ENCODE measurements at regions not wholly inside any gene's neighbourhood (a gene's known extent, or its start where the extent isn't known, plus 50 kb on each side); places are given as distances from the start of the nearest gene placed in this dataset.

- H3K4me3 ChIP-seq (ENCODE audit: control insufficient read depth in 1 of 2, extremely low read depth in 1 of 2, low read length in 1 of 2), result no peak overlapping the region
- CTCF ChIA-PET, result no interaction called here
- DNase-seq (no peak), ATAC-seq (replicated peaks in 1 of 4) (no peak)
- H3K27ac Mint-ChIP-seq, result no peak overlapping the region
- H3K4me3 Mint-ChIP-seq, result no peak overlapping the region
- H3K27me3 Mint-ChIP-seq, result peaks cover 12 to 19% of the 10 kb centered on the region in 2 donors
- H3K9me3 ChIP-seq, result no peaks in the 10 kb centered on the region
- H3K36me3 Mint-ChIP-seq, result no peaks in the 10 kb centered on the region
- no peaks in the 10 kb centered on the region for H3K4me1 Mint-ChIP-seq
- POLR2A ChIA-PET, result no interaction called here
- peaks cover 0 to 64% of the 10 kb centered on the region in 2 experiments for H3K27me3 ChIP-seq (replicated peaks in 1 of 2; ENCODE audit: control insufficient read depth in 2 of 2, extremely low read depth in 1 of 2, insufficient read depth in 2 of 2, low read length in 1 of 2)
- H3K27ac ChIP-seq (ENCODE audit: low read length), result no peak overlapping the region
- WGBS (ENCODE audit: insufficient coverage), result 82% methylated on average over 22 of the region's 26 CpGs
- H3K36me3 ChIP-seq (ENCODE audit: control insufficient read depth in 2 of 2, extremely low read depth in 1 of 2, insufficient read depth in 1 of 2, low read length in 1 of 2), result no peaks in the 10 kb centered on the region
- H3K4me1 ChIP-seq (ENCODE audit: control insufficient read depth in 1 of 2, extremely low read depth in 1 of 2, insufficient read depth in 2 of 2, low read length in 2 of 2), result peaks cover 0 to under 1% of the 10 kb centered on the region in 2 experiments
- no peaks in the 10 kb centered on the region for H3K9me3 Mint-ChIP-seq
Observed at GRCh38 chr4:1554246-1554875, 129.8 kb downstream of the FAM53A start.

GRCh38 chr4:1553365-1553764 lies 130.7 kb downstream of the FAM53A start:
- no peaks in the 10 kb centered on the region for H3K36me3 Mint-ChIP-seq
- WGBS (ENCODE audit: insufficient coverage), result 73% methylated on average over 12 of the region's 18 CpGs
- Histone ChIP-seq H3K27me3 (replicated peaks in 1 of 2; ENCODE audit: control insufficient read depth in 2 of 2, extremely low read depth in 1 of 2, insufficient read depth in 2 of 2, low read length in 1 of 2) (peaks cover 0 to 66% of the 10 kb centered on the region in 2 experiments), H3K9me3 (no peaks in the 10 kb centered on the region), H3K27ac (ENCODE audit: low read length) (no peak overlapping the region), H3K36me3 (ENCODE audit: control insufficient read depth in 2 of 2, extremely low read depth in 1 of 2, insufficient read depth in 1 of 2, low read length in 1 of 2) (no peaks in the 10 kb centered on the region), H3K4me3 (ENCODE audit: control insufficient read depth in 1 of 2, extremely low read depth in 1 of 2, low read length in 1 of 2) (no peak overlapping the region), H3K4me1 (ENCODE audit: control insufficient read depth in 1 of 2, extremely low read depth in 1 of 2, insufficient read depth in 2 of 2, low read length in 2 of 2) (peaks cover 0 to 11% of the 10 kb centered on the region in 2 experiments)
- H3K9me3 Mint-ChIP-seq, result no peaks in the 10 kb centered on the region
- ATAC-seq (replicated peaks in 1 of 4) (no peak), DNase-seq (no peak)
- ChIA-PET CTCF (interaction anchor here in 1 of 2 donors (0.6 kb wide), 1 partner anchor 10 kb away, joined by 4 read pairs; no protein-coding TSS in a partner anchor), POLR2A (no interaction called here)
- peaks cover 4 to 5% (median 4%) of the 10 kb centered on the region in 3 donors for H3K4me1 Mint-ChIP-seq
- no peak overlapping the region for H3K27ac Mint-ChIP-seq
- H3K4me3 Mint-ChIP-seq, result no peak overlapping the region
- H3K27me3 Mint-ChIP-seq, result peaks cover 12 to 18% of the 10 kb centered on the region in 2 donors

GRCh38 chr4:1552451-1552850 lies 131.7 kb downstream of the FAM53A start:
- ATAC-seq (replicated peaks in 1 of 4) (no peak), DNase-seq (no peak)
- Histone ChIP-seq H3K4me1 (ENCODE audit: control insufficient read depth in 1 of 2, extremely low read depth in 1 of 2, insufficient read depth in 2 of 2, low read length in 2 of 2) (peaks cover 0 to 15% of the 10 kb centered on the region in 2 experiments), H3K9me3 (no peaks in the 10 kb centered on the region), H3K27me3 (replicated peaks in 1 of 2; ENCODE audit: control insufficient read depth in 2 of 2, extremely low read depth in 1 of 2, insufficient read depth in 2 of 2, low read length in 1 of 2) (peaks cover 2 to 66% of the 10 kb centered on the region in 2 experiments), H3K4me3 (ENCODE audit: control insufficient read depth in 1 of 2, extremely low read depth in 1 of 2, low read length in 1 of 2) (no peak overlapping the region), H3K27ac (ENCODE audit: low read length) (no peak overlapping the region), H3K36me3 (ENCODE audit: control insufficient read depth in 2 of 2, extremely low read depth in 1 of 2, insufficient read depth in 1 of 2, low read length in 1 of 2) (no peaks in the 10 kb centered on the region)
- H3K36me3 Mint-ChIP-seq, result no peaks in the 10 kb centered on the region
- no peak overlapping the region for H3K4me3 Mint-ChIP-seq
- ChIA-PET POLR2A (no interaction called here), CTCF (interaction anchor here in 1 of 2 donors (0.6 kb wide), 1 partner anchor 10 kb away, joined by 4 read pairs; no protein-coding TSS in a partner anchor)
- H3K9me3 Mint-ChIP-seq, result no peaks in the 10 kb centered on the region
- H3K27ac Mint-ChIP-seq, result no peak overlapping the region
- peaks cover 13 to 17% of the 10 kb centered on the region in 2 donors for H3K27me3 Mint-ChIP-seq
- 80% methylated on average over 10 of the region's 17 CpGs for WGBS (ENCODE audit: insufficient coverage)
- H3K4me1 Mint-ChIP-seq, result peaks cover 7 to 10% (median 9%) of the 10 kb centered on the region in 3 donors

- H3K9me3 ChIP-seq, result no peaks in the 10 kb centered on the region
- no peak overlapping the region for H3K27ac ChIP-seq (ENCODE audit: low read length)
- Mint-ChIP-seq H3K27me3 (peaks cover 10 to 15% of the 10 kb centered on the region in 2 donors), H3K36me3 (no peaks in the 10 kb centered on the region), H3K27ac (no peak overlapping the region), H3K4me3 (no peak overlapping the region), H3K9me3 (no peaks in the 10 kb centered on the region), H3K4me1 (peaks cover 7 to 14% (median 14%) of the 10 kb centered on the region in 3 donors)
- ATAC-seq (replicated peaks in 1 of 4) (no peak), DNase-seq (no peak)
- ChIA-PET POLR2A (no interaction called here), CTCF (interaction anchor here in 1 of 2 donors (0.6 kb wide), 1 partner anchor 16 kb away, joined by 3 read pairs; no protein-coding TSS in a partner anchor)
- no peak overlapping the region for H3K4me3 ChIP-seq (ENCODE audit: control insufficient read depth in 1 of 2, extremely low read depth in 1 of 2, low read length in 1 of 2)
- H3K4me1 ChIP-seq (ENCODE audit: control insufficient read depth in 1 of 2, extremely low read depth in 1 of 2, insufficient read depth in 2 of 2, low read length in 2 of 2), result peaks cover 0 to 19% of the 10 kb centered on the region in 2 experiments
- WGBS (ENCODE audit: insufficient coverage), result 93% methylated on average over 6 of the region's 6 CpGs
- H3K36me3 ChIP-seq (ENCODE audit: control insufficient read depth in 2 of 2, extremely low read depth in 1 of 2, insufficient read depth in 1 of 2, low read length in 1 of 2), result no peaks in the 10 kb centered on the region
- peaks cover 4 to 59% of the 10 kb centered on the region in 2 experiments for H3K27me3 ChIP-seq (replicated peaks in 1 of 2; ENCODE audit: control insufficient read depth in 2 of 2, extremely low read depth in 1 of 2, insufficient read depth in 2 of 2, low read length in 1 of 2)
Observed at GRCh38 chr4:1551211-1551610, 132.9 kb downstream of the FAM53A start.

- DNase-seq (no peak), ATAC-seq (replicated peaks in 1 of 4) (no peak)
- H3K27ac Mint-ChIP-seq, result no peak overlapping the region
- Histone ChIP-seq H3K9me3 (no peaks in the 10 kb centered on the region), H3K4me1 (ENCODE audit: control insufficient read depth in 1 of 2, extremely low read depth in 1 of 2, insufficient read depth in 2 of 2, low read length in 2 of 2) (peaks cover 0 to 19% of the 10 kb centered on the region in 2 experiments), H3K4me3 (ENCODE audit: control insufficient read depth in 1 of 2, extremely low read depth in 1 of 2, low read length in 1 of 2) (no peak overlapping the region), H3K27me3 (replicated peaks in 1 of 2; ENCODE audit: control insufficient read depth in 2 of 2, extremely low read depth in 1 of 2, insufficient read depth in 2 of 2, low read length in 1 of 2) (peaks cover 4 to 54% of the 10 kb centered on the region in 2 experiments), H3K27ac (ENCODE audit: low read length) (no peak overlapping the region), H3K36me3 (ENCODE audit: control insufficient read depth in 2 of 2, extremely low read depth in 1 of 2, insufficient read depth in 1 of 2, low read length in 1 of 2) (no peaks in the 10 kb centered on the region)
- ChIA-PET CTCF (interaction anchor here in 1 of 2 donors (0.6 kb wide), 2 partner anchors 442 to 779 kb away, joined by 3 to 8 read pairs; no protein-coding TSS in a partner anchor), POLR2A (no interaction called here)
- no peaks in the 10 kb centered on the region for H3K36me3 Mint-ChIP-seq
- no peaks in the 10 kb centered on the region for H3K9me3 Mint-ChIP-seq
- peaks cover 7 to 14% (median 14%) of the 10 kb centered on the region in 3 donors for H3K4me1 Mint-ChIP-seq
- peaks cover 10 to 14% of the 10 kb centered on the region in 2 donors for H3K27me3 Mint-ChIP-seq
- no peak overlapping the region for H3K4me3 Mint-ChIP-seq
- WGBS (ENCODE audit: insufficient coverage), result 75% methylated on average over 7 of the region's 26 CpGs
Observed at GRCh38 chr4:1550122-1551070, 133.7 kb downstream of the FAM53A start.

GRCh38 chr4:1549638-1550035 lies 134.5 kb downstream of the FAM53A start:
- DNase-seq, result no peak
- 73% methylated on average over 8 of the region's 11 CpGs for WGBS (ENCODE audit: insufficient coverage)

More at GRCh38 chr4:1549638-1550035, 134.5 kb downstream of the FAM53A start:
- H3K27me3 Mint-ChIP-seq, result peaks cover 4 to 10% of the 10 kb centered on the region in 2 donors
- H3K27ac ChIP-seq (ENCODE audit: low read length), result no peak overlapping the region
- H3K36me3 ChIP-seq (ENCODE audit: control insufficient read depth in 2 of 2, extremely low read depth in 1 of 2, insufficient read depth in 1 of 2, low read length in 1 of 2), result no peaks in the 10 kb centered on the region
- no peaks in the 10 kb centered on the region for H3K36me3 Mint-ChIP-seq
- POLR2A ChIA-PET, result no interaction called here
- H3K4me1 Mint-ChIP-seq, result peaks cover 11 to 18% (median 18%) of the 10 kb centered on the region in 3 donors
- no peak overlapping the region for H3K27ac Mint-ChIP-seq
- no peak for ATAC-seq (replicated peaks in 1 of 4)
- CTCF ChIA-PET, result interaction anchor here in 1 of 2 donors (0.6 kb wide), 2 partner anchors 441 to 779 kb away, joined by 3 to 8 read pairs; no protein-coding TSS in a partner anchor
- peaks cover 0 to 24% of the 10 kb centered on the region in 2 experiments for H3K4me1 ChIP-seq (ENCODE audit: control insufficient read depth in 1 of 2, extremely low read depth in 1 of 2, insufficient read depth in 2 of 2, low read length in 2 of 2)
- peaks cover 4 to 51% of the 10 kb centered on the region in 2 experiments for H3K27me3 ChIP-seq (replicated peaks in 1 of 2; ENCODE audit: control insufficient read depth in 2 of 2, extremely low read depth in 1 of 2, insufficient read depth in 2 of 2, low read length in 1 of 2)
- no peak overlapping the region for H3K4me3 Mint-ChIP-seq
- H3K9me3 Mint-ChIP-seq, result no peaks in the 10 kb centered on the region
- no peak overlapping the region for H3K4me3 ChIP-seq (ENCODE audit: control insufficient read depth in 1 of 2, extremely low read depth in 1 of 2, low read length in 1 of 2)
- H3K9me3 ChIP-seq, result no peaks in the 10 kb centered on the region
